ENCODE measurements at regions not wholly inside any gene's neighbourhood (a gene's known extent, or its start where the extent isn't known, plus 50 kb on each side); places are given as distances from the start of the nearest gene placed in this dataset.

GRCh38 chr1:80962564-80962963 is 838.2 kb upstream of the ADGRL2 start:
- DNase-seq (no peak), ATAC-seq (no peak)
- H3K9me3 ChIP-seq: no peaks in the 10 kb centered on the region
- H3K4me1 ChIP-seq: no peaks in the 10 kb centered on the region
- intact Hi-C loops (cut with DNase I): no loop called here
- no peaks in the 10 kb centered on the region for H3K27me3 ChIP-seq
- no peak for TF ChIP-seq POLR2A (IDR thresholded peaks at IDR 0.05)
- TF ChIP-seq CTCF (IDR thresholded peaks at IDR 0.05): no peak
- no peak overlapping the region for H3K4me3 ChIP-seq
- no peak overlapping the region for H3K27ac ChIP-seq
- WGBS (ENCODE audit: insufficient coverage, low coverage, low lambda C conversion rate, missing lambda C conversion rate): 88% methylated on average over 1 of the region's 1 CpG
- no peaks in the 10 kb centered on the region for H3K36me3 ChIP-seq

GRCh38 chr1:80961464-80962190 is 839.1 kb upstream of the ADGRL2 start:
- H3K4me1 ChIP-seq: no peaks in the 10 kb centered on the region
- ATAC-seq (no peak), DNase-seq (no peak)
- WGBS (ENCODE audit: insufficient coverage, low coverage, low lambda C conversion rate, missing lambda C conversion rate): 71% methylated on average over 5 of the region's 5 CpGs
- intact Hi-C loops (cut with DNase I): no loop called here
- no peak overlapping the region for H3K4me3 ChIP-seq
- H3K27ac ChIP-seq: no peak overlapping the region
- H3K27me3 ChIP-seq: no peaks in the 10 kb centered on the region
- no peak for TF ChIP-seq CTCF (IDR thresholded peaks at IDR 0.05)
- no peak for TF ChIP-seq POLR2A (IDR thresholded peaks at IDR 0.05)
- no peaks in the 10 kb centered on the region for H3K36me3 ChIP-seq
- no peaks in the 10 kb centered on the region for H3K9me3 ChIP-seq

GRCh38 chr1:80933346-80933745 is 867.4 kb upstream of the ADGRL2 start:
- 100% methylated on average over 1 of the region's 1 CpG for WGBS (ENCODE audit: insufficient coverage, low coverage, low lambda C conversion rate, missing lambda C conversion rate)
- Histone ChIP-seq H3K9me3 (no peaks in the 10 kb centered on the region), H3K4me3 (no peak overlapping the region), H3K4me1 (no peaks in the 10 kb centered on the region), H3K27me3 (no peaks in the 10 kb centered on the region), H3K27ac (no peak overlapping the region), H3K36me3 (no peaks in the 10 kb centered on the region)
- no peak for ATAC-seq
- intact Hi-C loops (cut with DNase I): no loop called here
- no peak for TF ChIP-seq CTCF (IDR thresholded peaks at IDR 0.05)
- TF ChIP-seq POLR2A (IDR thresholded peaks at IDR 0.05): no peak
- no peak for DNase-seq

GRCh38 chr1:80931178-80931577 is 869.6 kb upstream of the ADGRL2 start:
- H3K36me3 ChIP-seq: no peaks in the 10 kb centered on the region
- DNase-seq (no peak), ATAC-seq (no peak)
- H3K9me3 ChIP-seq: no peaks in the 10 kb centered on the region
- intact Hi-C loops (cut with DNase I): no loop called here
- no peak overlapping the region for H3K27ac ChIP-seq
- no peaks in the 10 kb centered on the region for H3K4me1 ChIP-seq
- TF ChIP-seq CTCF (IDR thresholded peaks at IDR 0.05): no peak
- TF ChIP-seq POLR2A (IDR thresholded peaks at IDR 0.05): no peak
- no peak overlapping the region for H3K4me3 ChIP-seq
- no peaks in the 10 kb centered on the region for H3K27me3 ChIP-seq

Data from right lobe of liver (tissue), 6 donors.